Peyer's patch (tissue), 4 donors: ENCODE measurements at regions not wholly inside any gene's neighbourhood (a gene's known extent, or its start where the extent isn't known, plus 50 kb on each side); places are given as distances from the start of the nearest gene placed in this dataset.

ENCODE experiments used
- POLR2A ChIP-seq, 2 donors: fragments of 450-650 bp; IDR thresholded peaks; one replicate each; pipeline ENCODE4 v1.5.1; 2017; ENCODE audit warnings: antibody characterized with exemption in 2 of 2, mild to moderate bottlenecking in 2 of 2, moderate library complexity in 2 of 2
- TF ChIP-seq, protein P1 (sequence below), 6 experiments: fragments of 450-650 bp in 4 of 6; fragments of 200-600 bp in 2 of 6; sonication (generic) in 1 of 6; IDR thresholded peaks; one replicate each; pipeline ENCODE4 v1.5.1; 2017 to 2019; ENCODE audit warnings: antibody characterized with exemption in 6 of 6, mild to moderate bottlenecking in 3 of 6, moderate library complexity in 1 of 6

DNA sequence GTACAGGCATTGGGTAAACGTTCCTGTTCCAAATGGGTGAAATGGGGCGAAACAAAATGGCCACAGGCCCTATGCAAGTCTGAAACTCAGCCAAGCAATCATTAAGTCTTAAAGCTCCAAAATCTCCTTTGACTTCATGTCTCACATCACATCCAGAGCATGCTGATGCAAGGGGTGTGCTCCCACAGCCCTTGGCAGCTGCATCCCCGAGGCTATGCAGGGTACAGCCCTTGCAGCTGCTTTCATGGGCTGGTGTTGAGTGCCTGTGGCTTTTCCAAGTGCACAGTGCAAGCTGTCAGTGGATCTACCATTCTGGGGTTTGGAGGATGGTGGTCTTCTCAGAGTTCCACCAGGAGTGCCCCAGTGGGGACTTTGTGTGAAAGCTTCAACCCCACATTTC, 270.0 kb upstream of the CDYL start:
- TF ChIP-seq, protein P1, sequence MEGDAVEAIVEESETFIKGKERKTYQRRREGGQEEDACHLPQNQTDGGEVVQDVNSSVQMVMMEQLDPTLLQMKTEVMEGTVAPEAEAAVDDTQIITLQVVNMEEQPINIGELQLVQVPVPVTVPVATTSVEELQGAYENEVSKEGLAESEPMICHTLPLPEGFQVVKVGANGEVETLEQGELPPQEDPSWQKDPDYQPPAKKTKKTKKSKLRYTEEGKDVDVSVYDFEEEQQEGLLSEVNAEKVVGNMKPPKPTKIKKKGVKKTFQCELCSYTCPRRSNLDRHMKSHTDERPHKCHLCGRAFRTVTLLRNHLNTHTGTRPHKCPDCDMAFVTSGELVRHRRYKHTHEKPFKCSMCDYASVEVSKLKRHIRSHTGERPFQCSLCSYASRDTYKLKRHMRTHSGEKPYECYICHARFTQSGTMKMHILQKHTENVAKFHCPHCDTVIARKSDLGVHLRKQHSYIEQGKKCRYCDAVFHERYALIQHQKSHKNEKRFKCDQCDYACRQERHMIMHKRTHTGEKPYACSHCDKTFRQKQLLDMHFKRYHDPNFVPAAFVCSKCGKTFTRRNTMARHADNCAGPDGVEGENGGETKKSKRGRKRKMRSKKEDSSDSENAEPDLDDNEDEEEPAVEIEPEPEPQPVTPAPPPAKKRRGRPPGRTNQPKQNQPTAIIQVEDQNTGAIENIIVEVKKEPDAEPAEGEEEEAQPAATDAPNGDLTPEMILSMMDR (IDR thresholded peaks at IDR 0.05), result no peak
- TF ChIP-seq POLR2A (IDR thresholded peaks at IDR 0.05), result no peak
